Small intestine (tissue), 7 donors: ENCODE measurements at regions not wholly inside any gene's neighbourhood (a gene's known extent, or its start where the extent isn't known, plus 50 kb on each side); places are given as distances from the start of the nearest gene placed in this dataset.
"Not testable (repeated sequence)": the region's sequence is repeated elsewhere in the genome, so short reads cannot be mapped to it uniquely, and the experiment has no call there.

ENCODE experiments used
- DNase-seq, 2 donors: peaks; one replicate each; pipeline versions ENCODE4 v3.0.0 to v3.0.0-alpha.2; 2013
- FAIRE-seq: peaks from 2 replicates; lab custom pipeline; 2012; peaks lifted over from hg19 to GRCh38; lab: Jason Lieb, UNC
- H3K27ac ChIP-seq, 3 donors: one replicate each; pipeline ENCODE4 v1.5.1; 2013; ENCODE audit warnings: low read length in 2 of 3, mild to moderate bottlenecking in 2 of 3, control low read depth in 1 of 3, inconsistent platforms in 1 of 3, low read depth in 1 of 3, moderate library complexity in 1 of 3
- H3K27me3 ChIP-seq, 3 donors: one replicate each; pipeline ENCODE4 v1.6.1; 2013; ENCODE audit warnings: low read length in 3 of 3, inconsistent platforms in 1 of 3; ENCODE audit not compliant: control insufficient read depth in 3 of 3, insufficient read depth in 3 of 3
- H3K36me3 ChIP-seq, 3 donors: one replicate each; pipeline ENCODE4 v1.6.1; 2013; ENCODE audit warnings: low read length in 3 of 3, inconsistent platforms in 1 of 3, low read depth in 1 of 3, mild to moderate bottlenecking in 1 of 3, moderate library complexity in 1 of 3; ENCODE audit not compliant: control insufficient read depth in 3 of 3, insufficient read depth in 2 of 3
- H3K4me1 ChIP-seq, 3 donors: one replicate each; pipeline ENCODE4 v1.6.1; 2013; ENCODE audit warnings: low read length in 2 of 3, inconsistent platforms in 1 of 3, low read depth in 1 of 3, mild to moderate bottlenecking in 1 of 3, moderate library complexity in 1 of 3; ENCODE audit not compliant: control insufficient read depth in 3 of 3, insufficient read depth in 2 of 3
- H3K4me3 ChIP-seq, 3 donors: one replicate each; pipeline ENCODE4 v1.5.1; 2013; ENCODE audit warnings: low read length in 3 of 3, control low read depth in 1 of 3, inconsistent platforms in 1 of 3, low read depth in 1 of 3, mild to moderate bottlenecking in 1 of 3, moderate library complexity in 1 of 3
- H3K9me3 ChIP-seq, 2 donors: one replicate each; pipeline ENCODE4 v1.6.1; 2013; ENCODE audit warnings: low read depth in 1 of 2, low read length in 1 of 2; ENCODE audit not compliant: control insufficient read depth in 2 of 2, insufficient read depth in 1 of 2
- WGBS, 3 donors: extraction: QIAGEN DNeasy Blood & Tissue Kit; methylation state at CpG; one replicate each; pipeline ENCODE4 v1.1.7; 2013; 5-methylcytosine and 5-hydroxymethylcytosine counted together
- donor health status: healthy with polysubstance abuse.
- donor health status: control.
- donor health status: control.
- donor health status: Bipolar disorder and iron deficiency.
- donor health status: healthy.

DNA sequence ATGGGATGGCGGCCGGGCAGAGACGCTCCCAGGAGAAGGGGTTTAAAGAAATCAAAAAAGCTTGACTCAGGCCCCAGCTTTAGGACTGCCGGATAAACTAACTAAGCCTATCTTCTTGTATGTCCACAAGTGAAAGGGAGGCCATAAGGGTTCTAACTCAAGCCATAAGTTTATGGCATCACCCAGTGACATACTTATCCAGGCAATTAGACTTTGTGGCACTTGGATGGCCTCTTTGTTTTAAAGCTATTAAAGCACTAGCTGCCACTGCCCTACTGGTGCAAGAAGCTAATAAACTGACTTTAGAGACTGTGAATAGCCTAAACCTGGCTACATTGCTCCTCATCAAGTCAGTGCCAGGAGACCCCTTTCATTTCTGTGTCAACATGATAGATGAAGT, 102.0 kb downstream of the ZNF429 start:
- peaks cover 0 to 47% (median 0%) of the 10 kb centered on the region in 3 donors for H3K4me1 ChIP-seq
- H3K27ac ChIP-seq: no peak overlapping the region
- FAIRE-seq (no peak), DNase-seq (peak in 1 of 2 donors; percentile 63)
- WGBS, 3 donors: 66 to 70% (median 69%) methylated on average over 4 of the region's 4 CpGs
- no peak overlapping the region for H3K4me3 ChIP-seq
- H3K27me3 ChIP-seq: no peaks in the 10 kb centered on the region
- H3K36me3 ChIP-seq: no peaks in the 10 kb centered on the region
- no peaks in the 10 kb centered on the region for H3K9me3 ChIP-seq

DNA sequence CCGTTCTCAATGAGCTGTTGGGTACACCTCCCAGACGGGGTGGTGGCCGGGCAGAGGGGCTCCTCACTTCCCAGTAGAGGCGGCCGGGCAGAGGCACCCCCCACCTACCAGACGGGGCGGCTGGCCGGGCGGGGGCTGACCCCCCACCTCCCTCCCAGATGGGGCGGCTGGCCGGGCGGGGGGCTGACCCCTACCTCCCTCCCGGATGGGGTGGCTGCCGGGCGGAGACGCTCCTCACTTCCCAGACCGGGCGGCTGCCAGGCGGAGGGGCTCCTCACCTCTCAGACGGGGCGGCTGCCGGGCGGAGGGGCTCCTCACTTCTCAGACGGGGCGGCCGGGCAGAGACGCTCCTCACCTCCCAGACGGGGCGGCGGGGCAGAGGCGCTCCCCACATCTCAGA, 101.6 kb downstream of the ZNF429 start:
- peaks cover 0 to 51% (median 0%) of the 10 kb centered on the region in 3 donors for H3K4me1 ChIP-seq
- 82 to 85% (median 84%) methylated on average over 13 to 29 of the region's 31 CpGs for WGBS, 3 donors
- not testable (repeated sequence) for H3K36me3 ChIP-seq, H3K27ac ChIP-seq, H3K4me3 ChIP-seq, H3K9me3 ChIP-seq, FAIRE-seq, DNase-seq, H3K27me3 ChIP-seq

DNA sequence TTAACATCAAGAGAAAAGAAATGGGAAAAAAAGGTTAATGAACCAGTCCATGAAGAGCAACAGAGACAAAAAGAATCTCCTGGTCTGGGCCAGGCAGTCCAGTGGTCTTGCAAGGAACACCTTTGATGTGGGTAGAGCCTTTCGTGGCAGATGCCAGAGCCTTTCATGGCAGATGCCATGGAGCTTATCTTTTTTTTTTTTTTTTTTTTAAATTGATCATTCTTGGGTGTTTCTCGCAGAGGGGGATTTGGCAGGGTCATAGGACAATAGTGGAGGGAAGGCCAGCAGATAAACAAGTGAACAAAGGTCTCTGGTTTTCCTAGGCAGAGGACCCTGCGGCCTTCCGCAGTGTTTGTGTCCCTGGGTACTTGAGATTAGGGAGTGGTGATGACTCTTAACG, 100.9 kb downstream of the ZNF429 start:
- not testable (repeated sequence) for FAIRE-seq, H3K27ac ChIP-seq, H3K36me3 ChIP-seq, H3K4me3 ChIP-seq, DNase-seq, H3K27me3 ChIP-seq, H3K9me3 ChIP-seq
- 80 to 90% (median 84%) methylated on average over 2 of the region's 5 CpGs for WGBS, 3 donors
- H3K4me1 ChIP-seq: peaks cover 0 to 48% (median 0%) of the 10 kb centered on the region in 3 donors

GRCh38 chr19:21604951-21605476, 99.6 kb downstream of the ZNF429 start:
- H3K36me3 ChIP-seq: no peaks in the 10 kb centered on the region
- H3K27me3 ChIP-seq: no peaks in the 10 kb centered on the region
- peak overlapping the region in 2 of 3 donors; percentile 29 to 47 for H3K4me3 ChIP-seq
- FAIRE-seq (no peak), DNase-seq (no peak)
- H3K9me3 ChIP-seq: no peaks in the 10 kb centered on the region
- H3K4me1 ChIP-seq: peaks cover 0 to 48% (median 0%) of the 10 kb centered on the region in 3 donors
- 33 to 54% (median 33%) methylated on average over 8 of the region's 8 CpGs for WGBS, 3 donors
- peak overlapping the region; percentile 42 to 60 (median 43) for H3K27ac ChIP-seq
